HL-60 (cell line): ENCODE measurements at regions not wholly inside any gene's neighbourhood (a gene's known extent, or its start where the extent isn't known, plus 50 kb on each side); places are given as distances from the start of the nearest gene placed in this dataset.

Source experiments
- DNase-seq, 2 experiments: peaks; one replicate each; pipeline ENCODE4 v3.0.0-alpha.2; 2010 to 2020; ENCODE audit warnings: low read depth in 1 of 2, low spot score in 1 of 2
- H3K27ac ChIP-seq: fragments of 250-450 bp; sonication (Bioruptor Pico); replicated peaks from 2 replicates; pipeline ENCODE4 v1.5.1; 2020; ENCODE audit warnings: mild to moderate bottlenecking, moderate library complexity
- H3K27me3 ChIP-seq: fragments of 250-450 bp; sonication (Bioruptor Pico); 2 replicates; pipeline ENCODE4 v1.5.1; 2021; ENCODE audit warnings: mild to moderate bottlenecking, moderate library complexity; ENCODE audit not compliant: insufficient read depth, poor library complexity, severe bottlenecking
- H3K4me3 ChIP-seq: replicated peaks from 2 replicates; pipeline ENCODE4 v1.5.1; 2011; ENCODE audit warnings: mild to moderate bottlenecking, control low read depth, low read length; ENCODE audit not compliant: insufficient read depth
- GABPA ChIP-seq: IDR thresholded peaks from 2 replicates; pipeline ENCODE4 v1.6.1; 2012; ENCODE audit warnings: low read depth
- POLR2AphosphoS5 ChIP-seq: IDR thresholded peaks from 2 replicates; pipeline ENCODE4 v1.6.1; 2012; ENCODE audit warnings: low read depth
- SPI1 ChIP-seq: IDR thresholded peaks from 2 replicates; pipeline ENCODE4 v1.6.1; 2012; ENCODE audit warnings: low read depth, mild to moderate bottlenecking, borderline replicate concordance
- TF ChIP-seq, protein P1 (sequence below): IDR thresholded peaks from 2 replicates; pipeline ENCODE4 v1.6.1; 2012; ENCODE audit warnings: low read depth; ENCODE audit not compliant: insufficient replicate concordance
- TF ChIP-seq, protein P2 (sequence below): IDR thresholded peaks from one replicate; pipeline ENCODE4 v1.5.1; 2011; ENCODE audit warnings: low read length, control low read depth, inconsistent platforms; ENCODE audit not compliant: insufficient read depth

DNA sequence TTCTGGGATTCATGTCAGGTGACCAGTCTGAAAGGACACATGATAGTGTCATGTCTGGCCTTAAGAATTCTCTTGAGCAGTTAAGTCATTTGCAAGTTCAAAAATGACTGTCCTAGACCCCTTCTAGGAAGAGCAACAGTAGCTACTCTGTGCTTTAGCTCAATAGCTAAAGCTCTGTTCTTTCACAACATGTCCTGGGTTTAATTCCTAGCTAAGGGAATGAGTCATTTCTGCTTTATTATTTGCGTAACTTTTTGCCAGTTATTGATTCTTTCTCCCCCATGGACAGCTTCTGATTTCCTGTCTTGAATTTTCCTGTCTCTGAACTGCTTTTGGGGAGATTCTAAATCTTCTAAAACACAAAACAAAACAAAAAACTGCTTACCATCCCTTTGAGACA, 1055.8 kb upstream of the DIAPH2 start:
- no peak for DNase-seq
- TF ChIP-seq GABPA: no peak
- no peak for TF ChIP-seq SPI1
- TF ChIP-seq, protein P1, sequence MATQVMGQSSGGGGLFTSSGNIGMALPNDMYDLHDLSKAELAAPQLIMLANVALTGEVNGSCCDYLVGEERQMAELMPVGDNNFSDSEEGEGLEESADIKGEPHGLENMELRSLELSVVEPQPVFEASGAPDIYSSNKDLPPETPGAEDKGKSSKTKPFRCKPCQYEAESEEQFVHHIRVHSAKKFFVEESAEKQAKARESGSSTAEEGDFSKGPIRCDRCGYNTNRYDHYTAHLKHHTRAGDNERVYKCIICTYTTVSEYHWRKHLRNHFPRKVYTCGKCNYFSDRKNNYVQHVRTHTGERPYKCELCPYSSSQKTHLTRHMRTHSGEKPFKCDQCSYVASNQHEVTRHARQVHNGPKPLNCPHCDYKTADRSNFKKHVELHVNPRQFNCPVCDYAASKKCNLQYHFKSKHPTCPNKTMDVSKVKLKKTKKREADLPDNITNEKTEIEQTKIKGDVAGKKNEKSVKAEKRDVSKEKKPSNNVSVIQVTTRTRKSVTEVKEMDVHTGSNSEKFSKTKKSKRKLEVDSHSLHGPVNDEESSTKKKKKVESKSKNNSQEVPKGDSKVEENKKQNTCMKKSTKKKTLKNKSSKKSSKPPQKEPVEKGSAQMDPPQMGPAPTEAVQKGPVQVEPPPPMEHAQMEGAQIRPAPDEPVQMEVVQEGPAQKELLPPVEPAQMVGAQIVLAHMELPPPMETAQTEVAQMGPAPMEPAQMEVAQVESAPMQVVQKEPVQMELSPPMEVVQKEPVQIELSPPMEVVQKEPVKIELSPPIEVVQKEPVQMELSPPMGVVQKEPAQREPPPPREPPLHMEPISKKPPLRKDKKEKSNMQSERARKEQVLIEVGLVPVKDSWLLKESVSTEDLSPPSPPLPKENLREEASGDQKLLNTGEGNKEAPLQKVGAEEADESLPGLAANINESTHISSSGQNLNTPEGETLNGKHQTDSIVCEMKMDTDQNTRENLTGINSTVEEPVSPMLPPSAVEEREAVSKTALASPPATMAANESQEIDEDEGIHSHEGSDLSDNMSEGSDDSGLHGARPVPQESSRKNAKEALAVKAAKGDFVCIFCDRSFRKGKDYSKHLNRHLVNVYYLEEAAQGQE: no peak
- TF ChIP-seq, protein P2, sequence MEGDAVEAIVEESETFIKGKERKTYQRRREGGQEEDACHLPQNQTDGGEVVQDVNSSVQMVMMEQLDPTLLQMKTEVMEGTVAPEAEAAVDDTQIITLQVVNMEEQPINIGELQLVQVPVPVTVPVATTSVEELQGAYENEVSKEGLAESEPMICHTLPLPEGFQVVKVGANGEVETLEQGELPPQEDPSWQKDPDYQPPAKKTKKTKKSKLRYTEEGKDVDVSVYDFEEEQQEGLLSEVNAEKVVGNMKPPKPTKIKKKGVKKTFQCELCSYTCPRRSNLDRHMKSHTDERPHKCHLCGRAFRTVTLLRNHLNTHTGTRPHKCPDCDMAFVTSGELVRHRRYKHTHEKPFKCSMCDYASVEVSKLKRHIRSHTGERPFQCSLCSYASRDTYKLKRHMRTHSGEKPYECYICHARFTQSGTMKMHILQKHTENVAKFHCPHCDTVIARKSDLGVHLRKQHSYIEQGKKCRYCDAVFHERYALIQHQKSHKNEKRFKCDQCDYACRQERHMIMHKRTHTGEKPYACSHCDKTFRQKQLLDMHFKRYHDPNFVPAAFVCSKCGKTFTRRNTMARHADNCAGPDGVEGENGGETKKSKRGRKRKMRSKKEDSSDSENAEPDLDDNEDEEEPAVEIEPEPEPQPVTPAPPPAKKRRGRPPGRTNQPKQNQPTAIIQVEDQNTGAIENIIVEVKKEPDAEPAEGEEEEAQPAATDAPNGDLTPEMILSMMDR: no peak
- TF ChIP-seq POLR2AphosphoS5: no peak
- H3K4me3 ChIP-seq: no peak overlapping the region
- H3K27me3 ChIP-seq: no peaks in the 10 kb centered on the region
- H3K27ac ChIP-seq: no peak overlapping the region

DNA sequence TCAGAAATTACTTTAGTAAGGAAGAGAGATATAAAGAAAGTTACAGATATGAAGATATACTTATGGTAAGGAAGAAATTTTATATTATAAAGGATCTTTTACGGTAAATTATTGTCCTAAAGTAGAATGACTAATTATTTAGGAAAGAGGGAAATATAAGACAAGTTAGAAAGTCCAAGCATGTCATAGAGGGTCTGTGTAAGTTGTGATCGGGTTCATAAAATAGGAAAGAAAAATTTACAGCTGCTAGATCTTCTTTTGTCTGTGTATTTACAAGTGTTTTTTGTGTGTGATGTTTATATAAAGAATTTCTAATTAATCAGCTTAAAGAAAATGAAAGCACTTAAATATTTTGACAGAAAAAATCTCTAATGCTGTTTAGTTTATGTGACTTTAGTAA, 1054.9 kb upstream of the DIAPH2 start:
- H3K4me3 ChIP-seq: no peak overlapping the region
- DNase-seq: no peak
- H3K27me3 ChIP-seq: no peaks in the 10 kb centered on the region
- H3K27ac ChIP-seq: no peak overlapping the region
- no peak for TF ChIP-seq SPI1

DNA sequence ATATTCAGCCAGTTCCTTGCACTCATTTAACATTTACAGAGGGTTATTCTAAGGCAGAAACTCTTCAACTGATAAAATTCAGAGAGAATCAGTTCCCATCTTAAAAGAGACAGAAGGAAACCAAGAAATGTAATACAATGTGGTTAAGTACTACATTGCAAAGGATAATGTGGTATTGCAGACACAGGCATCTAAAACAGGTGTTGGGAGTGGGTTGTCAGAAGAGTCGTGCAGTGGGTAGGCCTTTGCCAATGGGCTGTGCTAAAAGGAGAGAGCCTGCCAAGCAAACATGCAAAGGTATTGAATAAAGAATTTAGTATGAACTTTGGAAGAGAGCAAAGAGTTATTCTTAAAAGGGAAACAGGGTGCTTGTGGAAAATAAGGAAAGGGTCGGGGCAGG, 1044.4 kb upstream of the DIAPH2 start:
- no peak for DNase-seq
- no peak for TF ChIP-seq SPI1
- TF ChIP-seq, protein P2: no peak
- TF ChIP-seq, protein P1: no peak
- no peak for TF ChIP-seq GABPA
- no peak for TF ChIP-seq POLR2AphosphoS5
- H3K27ac ChIP-seq: no peak overlapping the region
- H3K4me3 ChIP-seq: no peak overlapping the region
- no peaks in the 10 kb centered on the region for H3K27me3 ChIP-seq

DNA sequence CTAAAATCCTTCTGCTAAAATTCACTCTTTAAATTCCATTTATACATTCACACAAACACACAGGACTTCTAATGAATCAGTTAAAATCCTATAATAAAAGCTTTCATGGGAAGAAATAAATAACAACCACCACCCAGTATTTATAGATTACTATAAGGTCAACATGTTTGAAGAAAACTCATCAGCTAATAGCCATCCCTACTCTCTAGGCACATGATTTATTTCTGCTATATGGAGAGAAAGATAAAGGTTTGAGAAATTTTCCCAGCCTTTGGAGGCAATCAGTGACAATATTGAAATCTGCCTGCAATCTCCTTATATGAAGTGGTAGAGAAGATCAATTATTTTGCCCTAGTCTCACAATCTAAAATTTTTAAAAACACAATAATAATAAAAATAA, 1038.9 kb upstream of the DIAPH2 start:
- H3K4me3 ChIP-seq: no peak overlapping the region
- no peaks in the 10 kb centered on the region for H3K27me3 ChIP-seq
- no peak overlapping the region for H3K27ac ChIP-seq
- TF ChIP-seq POLR2AphosphoS5 (no peak), SPI1 (no peak), GABPA (no peak)
- TF ChIP-seq, protein P2: no peak
- TF ChIP-seq, protein P1: no peak
- DNase-seq: no peak
